Ovary (tissue), 7 donors: ENCODE measurements at regions not wholly inside any gene's neighbourhood (a gene's known extent, or its start where the extent isn't known, plus 50 kb on each side); places are given as distances from the start of the nearest gene placed in this dataset.

ENCODE experiments used
- DNase-seq, 5 donors: peaks; one replicate each; pipeline ENCODE4 v3.0.0-alpha.2; 2019 to 2020
- H3K27ac ChIP-seq, 2 donors: fragments of 200-600 bp; one replicate each; pipeline versions ENCODE4 v1.5.1 to v1.8.0; 2019 to 2022
- H3K27me3 ChIP-seq: fragments of 200-600 bp; one replicate; pipeline ENCODE4 v1.8.0; 2022
- H3K36me3 ChIP-seq: fragments of 200-600 bp; sonication (generic); one replicate; pipeline ENCODE4 v1.5.1; 2019
- H3K4me1 ChIP-seq: one replicate; pipeline ENCODE4 v1.8.1; 2013; ENCODE audit warnings: mild to moderate bottlenecking, moderate library complexity; ENCODE audit not compliant: insufficient read depth
- H3K4me3 ChIP-seq: fragments of 200-600 bp; sonication (generic); one replicate; pipeline ENCODE4 v1.5.1; 2017
- H3K9me3 ChIP-seq, 2 donors: fragments of 200-600 bp in 1 of 2; sonication (generic) in 1 of 2; one replicate each; pipeline versions ENCODE4 v1.5.1 to v1.8.1; 2013 to 2019; ENCODE audit warnings: mild to moderate bottlenecking in 1 of 2, moderate library complexity in 1 of 2
- CTCF ChIP-seq, 3 donors: fragments of 450-650 bp in 2 of 3; fragments of 200-600 bp in 1 of 3; IDR thresholded peaks; one replicate each; pipeline versions ENCODE4 v1.5.1 to v1.8.0; 2016 to 2022; ENCODE audit warnings: antibody characterized with exemption in 3 of 3, mild to moderate bottlenecking in 1 of 3
- EP300 ChIP-seq: sonication (generic); formaldehyde crosslinking; IDR thresholded peaks from one replicate; pipeline ENCODE4 v1.6.1; 2017; ENCODE audit warnings: antibody characterized with exemption
- POLR2A ChIP-seq: fragments of 450-650 bp; IDR thresholded peaks from one replicate; pipeline ENCODE4 v1.6.1; 2017; ENCODE audit warnings: antibody characterized with exemption, mild to moderate bottlenecking, moderate library complexity
- WGBS, 3 donors: extraction: QIAGEN DNeasy Blood & Tissue Kit in 1 of 3; methylation state at CpG; one replicate each; pipeline versions ENCODE4 v1.1.5 to v1.1.7; 2013 to 2017; 5-methylcytosine and 5-hydroxymethylcytosine counted together
- intact Hi-C, 4 donors: fragments of 100-400 bp; cut with DNase I; formaldehyde crosslinking; loops; one replicate each; pipeline versions ENCODE4 v1.11.0 to v1.15.1; 2022 to 2023
- donor health status: DM: no; HTN: no; CAD: no; lungs with moderate emphysema.
- donor health status: DM: no; HTN: no; CAD: no.
- donor health status: Bipolar disorder and iron deficiency.
- donor health status: DM: no; HTN: no; CAD: no.
- donor health status: DM: yes; HTN: yes; CAD: no.

GRCh38 chr12:126262829-126263228, 1197.6 kb downstream of the AACS start:
- 92 to 95% (median 92%) methylated on average over 5 of the region's 5 CpGs for WGBS, 3 donors
- TF ChIP-seq EP300 (no peak), CTCF (IDR thresholded peaks at IDR 0.05) (no peak), POLR2A (no peak)
- Histone ChIP-seq H3K9me3 (no peaks in the 10 kb centered on the region), H3K27ac (no peak overlapping the region), H3K36me3 (no peaks in the 10 kb centered on the region), H3K27me3 (no peaks in the 10 kb centered on the region), H3K4me3 (no peak overlapping the region), H3K4me1 (no peaks in the 10 kb centered on the region)
- DNase-seq: no peak
- intact Hi-C loops: no loop called here

- TF ChIP-seq EP300: no peak
- TF ChIP-seq CTCF (IDR thresholded peaks at IDR 0.05): no peak
- TF ChIP-seq POLR2A: no peak
- Histone ChIP-seq H3K27ac (no peak overlapping the region), H3K4me1 (no peaks in the 10 kb centered on the region), H3K9me3 (no peaks in the 10 kb centered on the region), H3K27me3 (no peaks in the 10 kb centered on the region), H3K4me3 (no peak overlapping the region), H3K36me3 (no peaks in the 10 kb centered on the region)
- no peak for DNase-seq
- 77 to 89% (median 85%) methylated on average over 4 of the region's 4 CpGs for WGBS, 3 donors
- intact Hi-C loops: no loop called here
These were observed 1203.0 kb downstream of the AACS start for GRCh38 chr12:126268222-126268621.

- no peak overlapping the region for H3K4me3 ChIP-seq
- 69 to 76% (median 71%) methylated on average over 3 of the region's 3 CpGs for WGBS, 3 donors
- no peaks in the 10 kb centered on the region for H3K27me3 ChIP-seq
- H3K9me3 ChIP-seq: no peaks in the 10 kb centered on the region
- intact Hi-C loops: no loop called here
- no peaks in the 10 kb centered on the region for H3K4me1 ChIP-seq
- no peaks in the 10 kb centered on the region for H3K36me3 ChIP-seq
- no peak overlapping the region for H3K27ac ChIP-seq
- TF ChIP-seq POLR2A (no peak), EP300 (no peak), CTCF (IDR thresholded peaks at IDR 0.05) (no peak)
- no peak for DNase-seq
These were observed 1205.9 kb downstream of the AACS start for GRCh38 chr12:126271159-126271558.

- DNase-seq: no peak
- no peak overlapping the region for H3K4me3 ChIP-seq
- intact Hi-C loops: no loop called here
- H3K4me1 ChIP-seq: no peaks in the 10 kb centered on the region
- no peaks in the 10 kb centered on the region for H3K36me3 ChIP-seq
- 56 to 71% (median 61%) methylated on average over 4 of the region's 4 CpGs for WGBS, 3 donors
- no peak overlapping the region for H3K27ac ChIP-seq
- no peaks in the 10 kb centered on the region for H3K27me3 ChIP-seq
- no peaks in the 10 kb centered on the region for H3K9me3 ChIP-seq
- no peak for TF ChIP-seq POLR2A
- no peak for TF ChIP-seq EP300
- no peak for TF ChIP-seq CTCF (IDR thresholded peaks at IDR 0.05)
These were observed 1217.5 kb downstream of the AACS start for GRCh38 chr12:126282691-126283090.

GRCh38 chr12:126286203-126286602, 1221.0 kb downstream of the AACS start:
- 75 to 81% (median 79%) methylated on average over 1 of the region's 1 CpG for WGBS, 3 donors
- Histone ChIP-seq H3K36me3 (no peaks in the 10 kb centered on the region), H3K9me3 (no peaks in the 10 kb centered on the region), H3K4me1 (no peaks in the 10 kb centered on the region), H3K27ac (no peak overlapping the region), H3K4me3 (no peak overlapping the region), H3K27me3 (no peaks in the 10 kb centered on the region)
- no peak for TF ChIP-seq EP300
- TF ChIP-seq POLR2A: no peak
- no peak for TF ChIP-seq CTCF (IDR thresholded peaks at IDR 0.05)
- no peak for DNase-seq
- intact Hi-C loops: no loop called here
